NCI-H2227 treated with DMSO at 0.1 percent for 48 hours (cell line): ENCODE measurements at regions not wholly inside any gene's neighbourhood (a gene's known extent, or its start where the extent isn't known, plus 50 kb on each side); places are given as distances from the start of the nearest gene placed in this dataset.

Experiments
- DNase-seq: peaks from one replicate; lab custom pipeline; 2025; lab: John Stamatoyannopoulos, UW

GRCh38 chr6:22668717-22669116, 99.4 kb downstream of the HDGFL1 start:
- no peak for DNase-seq

GRCh38 chr6:22670605-22671004, 101.2 kb downstream of the HDGFL1 start:
- DNase-seq: no peak

- no peak for DNase-seq
Measured at GRCh38 chr6:22673474-22673873, 104.1 kb downstream of the HDGFL1 start.

- DNase-seq: no peak
Measured at GRCh38 chr6:22680950-22681349, 111.6 kb downstream of the HDGFL1 start.

- no peak for DNase-seq
Measured at GRCh38 chr6:22681761-22682160, 112.4 kb downstream of the HDGFL1 start.

GRCh38 chr6:22682979-22683378, 113.6 kb downstream of the HDGFL1 start:
- DNase-seq: no peak

- no peak for DNase-seq
Measured at GRCh38 chr6:22690446-22690845, 121.1 kb downstream of the HDGFL1 start.

- DNase-seq: no peak
Measured at GRCh38 chr6:22694092-22694724, 124.8 kb downstream of the HDGFL1 start.

- DNase-seq: no peak
Measured at GRCh38 chr6:22696481-22696880, 127.1 kb downstream of the HDGFL1 start.

GRCh38 chr6:22697306-22697705, 127.9 kb downstream of the HDGFL1 start:
- DNase-seq: no peak

- no peak for DNase-seq
Measured at GRCh38 chr6:22699151-22699550, 129.8 kb downstream of the HDGFL1 start.

GRCh38 chr6:22706651-22707050, 137.3 kb downstream of the HDGFL1 start:
- no peak for DNase-seq

- no peak for DNase-seq
Measured at GRCh38 chr6:22708469-22708868, 139.1 kb downstream of the HDGFL1 start.

GRCh38 chr6:22709803-22710202, 140.4 kb downstream of the HDGFL1 start:
- no peak for DNase-seq

GRCh38 chr6:22716721-22717120, 147.4 kb downstream of the HDGFL1 start:
- DNase-seq: no peak

GRCh38 chr6:22717915-22718314, 148.5 kb downstream of the HDGFL1 start:
- no peak for DNase-seq

GRCh38 chr6:22722913-22723312, 153.5 kb downstream of the HDGFL1 start:
- DNase-seq: no peak

GRCh38 chr6:22726966-22727365, 157.6 kb downstream of the HDGFL1 start:
- DNase-seq: no peak

GRCh38 chr6:22727710-22728109, 158.3 kb downstream of the HDGFL1 start:
- no peak for DNase-seq

GRCh38 chr6:22732176-22732970, 163.0 kb downstream of the HDGFL1 start:
- no peak for DNase-seq

GRCh38 chr6:22736740-22737139, 167.4 kb downstream of the HDGFL1 start:
- DNase-seq: no peak

- DNase-seq: no peak
Measured at GRCh38 chr6:22737331-22737730, 168.0 kb downstream of the HDGFL1 start.

- no peak for DNase-seq
Measured at GRCh38 chr6:22738194-22738593, 168.8 kb downstream of the HDGFL1 start.

- DNase-seq: no peak
Measured at GRCh38 chr6:22747571-22747970, 178.2 kb downstream of the HDGFL1 start.
